Hematopoietic multipotent progenitor cell treated with erythropoietin and hydrocortisone succinate and interleukin-3 and kit ligand, for 4 days (in vitro differentiated cells): ENCODE measurements at regions not wholly inside any gene's neighbourhood (a gene's known extent, or its start where the extent isn't known, plus 50 kb on each side); places are given as distances from the start of the nearest gene placed in this dataset.
A peak's percentile ranks its signal among the peaks of the same experiment; 100 is the strongest.

Experiments
- DNase-seq: peaks from one replicate; pipeline ENCODE4 v3.0.0-alpha.2; 2015

DNA sequence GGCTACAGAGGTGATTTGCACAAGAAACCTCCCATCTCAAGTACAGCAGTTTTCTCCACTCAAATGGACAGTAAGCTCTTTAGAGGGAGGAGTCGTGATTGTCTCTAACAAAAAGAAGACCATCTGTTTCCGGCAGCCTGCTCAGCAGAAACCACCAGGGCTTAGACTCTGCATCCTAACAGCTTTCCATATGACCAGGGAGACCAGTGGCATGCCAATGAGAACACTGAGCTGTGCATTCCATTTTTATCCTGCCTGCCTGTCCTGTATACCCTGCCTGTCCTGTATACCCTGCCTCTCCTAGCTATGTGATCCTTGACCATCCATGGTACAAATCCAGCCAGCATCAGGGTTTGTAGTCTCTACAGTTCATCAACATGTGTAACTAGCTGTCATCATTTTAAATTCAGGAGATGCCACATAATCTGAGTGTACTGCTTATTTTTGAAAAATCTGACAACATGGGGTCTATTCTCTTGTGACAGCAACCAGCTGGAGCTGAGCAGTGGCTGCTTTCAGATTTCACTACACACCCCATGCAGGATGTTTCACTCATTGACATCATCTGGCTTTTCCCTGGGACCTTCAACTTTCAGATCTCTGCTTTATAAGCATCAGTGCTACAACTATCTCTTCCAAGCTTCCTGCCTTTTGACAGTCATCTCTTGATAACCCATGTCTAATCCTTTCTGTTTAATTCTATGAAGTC, 50.5 kb upstream of the POU2AF2 start:
- DNase-seq, result no peak

DNA sequence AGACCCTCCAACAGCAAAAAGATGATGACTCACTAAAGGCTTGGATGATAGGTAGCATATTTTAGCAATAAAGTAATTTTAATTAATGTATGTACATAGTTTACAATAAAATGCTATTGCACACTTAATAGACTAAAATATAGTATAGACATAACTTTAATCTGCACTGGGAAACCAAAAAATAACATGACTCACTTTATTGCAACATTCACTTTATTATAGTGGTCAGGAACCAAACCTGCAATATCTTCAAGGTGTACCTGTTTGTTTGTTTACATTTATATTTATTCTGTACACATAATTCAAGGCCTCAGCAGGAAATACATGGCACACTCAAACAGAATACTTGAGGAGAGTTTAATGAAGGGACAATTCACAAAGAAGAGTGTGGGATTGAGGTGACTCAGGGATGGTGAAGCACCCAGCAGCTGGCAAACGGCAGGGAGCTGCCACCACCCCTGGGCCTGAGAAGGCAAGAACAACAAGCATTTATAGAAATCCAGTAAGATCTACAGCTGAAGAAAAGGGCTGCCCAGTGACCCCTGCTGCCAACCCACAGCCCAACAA, 51.5 kb upstream of the POU2AF2 start:
- DNase-seq, result no peak

DNA sequence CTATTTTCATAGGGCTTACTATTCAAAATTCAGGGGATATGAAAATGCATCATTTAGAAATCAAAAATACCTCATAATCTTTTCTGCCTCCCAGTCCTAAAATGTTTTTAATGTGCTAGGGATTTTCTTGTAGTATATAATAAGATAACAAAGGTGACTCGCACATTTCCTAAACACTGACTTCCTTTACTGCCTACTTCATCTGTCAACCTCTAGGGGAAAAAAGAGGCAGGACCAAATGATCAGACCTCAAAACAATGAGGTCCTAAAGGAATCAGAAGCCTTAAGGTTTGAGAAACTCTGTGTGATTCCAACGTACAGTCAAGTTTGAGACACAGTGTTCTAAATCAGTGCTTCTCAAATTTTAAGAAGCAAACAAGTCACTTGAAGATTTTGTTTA, 56.1 kb upstream of the POU2AF2 start:
- DNase-seq, result no peak

DNA sequence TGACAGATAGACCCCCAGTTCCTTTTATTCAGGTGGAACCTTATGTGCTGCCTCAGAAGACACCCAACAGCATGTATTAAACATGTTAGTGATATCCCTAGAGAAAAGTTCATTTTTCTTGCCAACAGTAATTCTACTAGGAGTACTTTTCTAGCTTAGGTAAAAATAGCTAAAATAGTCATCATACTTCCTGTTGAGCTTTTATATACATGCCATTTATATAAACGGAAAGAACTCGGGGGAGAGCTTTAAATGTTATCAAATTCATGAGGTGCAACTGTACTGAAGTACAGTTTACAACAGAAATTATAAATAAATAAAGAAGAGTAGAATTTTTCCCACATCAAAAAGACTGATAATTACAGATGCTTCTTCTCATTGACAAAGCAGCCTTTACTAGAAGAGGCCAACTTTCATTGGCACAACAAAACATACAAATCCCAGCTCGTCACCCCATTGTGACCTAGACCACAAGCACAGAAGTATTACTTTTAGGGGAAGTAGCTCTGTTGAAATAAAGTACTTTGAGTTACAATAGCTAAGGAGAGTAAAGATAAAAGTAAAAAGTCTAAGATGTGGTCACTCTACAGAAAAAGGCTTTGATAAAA, 59.1 kb upstream of the POU2AF2 start:
- DNase-seq, result peak; percentile 37

DNA sequence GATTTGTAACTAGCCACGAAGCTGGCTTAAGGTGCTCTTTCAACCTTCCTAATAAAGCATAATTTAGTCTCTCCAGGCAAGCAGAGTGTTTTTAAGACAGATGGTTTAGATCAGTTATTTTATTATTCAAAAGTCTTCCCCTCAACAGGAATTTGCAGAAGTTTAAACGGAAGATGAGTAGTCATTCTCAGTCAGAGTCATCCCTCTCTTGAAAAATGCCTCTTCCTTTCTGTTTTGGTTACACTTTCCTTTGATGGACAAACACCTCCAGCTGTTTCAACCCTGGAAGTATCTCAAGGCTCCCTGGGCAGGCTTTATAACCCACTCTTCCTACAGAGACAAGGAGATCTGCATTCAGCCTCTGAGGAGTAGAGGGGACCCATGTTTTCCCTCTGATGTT, 60.3 kb upstream of the POU2AF2 start:
- DNase-seq, result no peak

DNA sequence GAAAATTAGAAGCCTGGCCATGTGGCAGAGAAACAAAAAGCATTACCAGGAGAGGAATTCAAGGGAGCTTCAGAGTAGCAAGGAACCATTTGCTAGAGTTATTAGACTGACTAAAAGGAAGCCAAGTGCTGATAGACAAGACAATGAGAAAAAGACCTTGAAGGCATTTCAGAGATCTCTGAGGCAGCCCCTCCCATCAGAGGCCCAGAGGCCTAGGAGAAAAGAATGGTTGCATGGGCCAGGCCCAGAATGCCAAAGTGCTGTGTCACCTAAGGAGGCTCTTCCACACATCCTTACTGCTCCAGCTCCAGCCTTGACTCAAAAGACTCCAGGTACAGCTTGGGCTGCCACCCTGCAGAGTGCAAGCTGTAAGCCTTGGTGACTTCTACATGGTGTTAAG, 61.8 kb upstream of the POU2AF2 start:
- DNase-seq, result no peak

DNA sequence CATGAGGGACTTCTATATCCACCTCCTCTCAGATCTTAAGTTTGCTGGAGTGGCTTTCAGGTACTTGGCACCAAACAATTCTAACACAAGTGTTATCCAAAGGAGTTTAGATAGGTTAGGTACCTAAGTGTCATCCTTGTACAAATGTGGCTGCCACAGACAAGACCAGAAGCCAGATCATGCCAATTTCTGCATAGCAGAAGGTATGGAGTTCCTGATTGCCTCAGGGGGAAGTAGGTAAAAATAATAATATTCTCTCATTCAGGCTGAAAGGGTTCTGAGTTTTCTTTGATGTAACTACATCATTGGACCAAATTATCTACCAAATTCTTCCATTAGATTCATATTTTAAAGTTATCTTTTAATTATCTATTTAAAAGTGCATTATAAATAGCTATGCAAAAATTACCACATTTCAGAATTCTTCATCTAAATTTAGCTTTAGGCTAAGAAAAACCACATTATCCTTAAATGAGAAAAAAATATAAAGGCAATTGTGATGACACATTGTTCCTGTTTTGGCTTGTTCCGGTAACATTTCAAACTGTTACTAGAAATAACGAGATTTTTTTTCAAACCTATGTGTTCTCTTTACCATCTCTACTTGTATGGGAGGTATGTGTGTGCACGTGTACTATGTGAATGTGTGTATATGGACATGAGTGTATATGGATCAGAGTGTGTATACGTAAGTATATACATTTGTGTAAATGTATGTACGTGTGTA, 66.2 kb upstream of the POU2AF2 start:
- peak; percentile 39 for DNase-seq

DNA sequence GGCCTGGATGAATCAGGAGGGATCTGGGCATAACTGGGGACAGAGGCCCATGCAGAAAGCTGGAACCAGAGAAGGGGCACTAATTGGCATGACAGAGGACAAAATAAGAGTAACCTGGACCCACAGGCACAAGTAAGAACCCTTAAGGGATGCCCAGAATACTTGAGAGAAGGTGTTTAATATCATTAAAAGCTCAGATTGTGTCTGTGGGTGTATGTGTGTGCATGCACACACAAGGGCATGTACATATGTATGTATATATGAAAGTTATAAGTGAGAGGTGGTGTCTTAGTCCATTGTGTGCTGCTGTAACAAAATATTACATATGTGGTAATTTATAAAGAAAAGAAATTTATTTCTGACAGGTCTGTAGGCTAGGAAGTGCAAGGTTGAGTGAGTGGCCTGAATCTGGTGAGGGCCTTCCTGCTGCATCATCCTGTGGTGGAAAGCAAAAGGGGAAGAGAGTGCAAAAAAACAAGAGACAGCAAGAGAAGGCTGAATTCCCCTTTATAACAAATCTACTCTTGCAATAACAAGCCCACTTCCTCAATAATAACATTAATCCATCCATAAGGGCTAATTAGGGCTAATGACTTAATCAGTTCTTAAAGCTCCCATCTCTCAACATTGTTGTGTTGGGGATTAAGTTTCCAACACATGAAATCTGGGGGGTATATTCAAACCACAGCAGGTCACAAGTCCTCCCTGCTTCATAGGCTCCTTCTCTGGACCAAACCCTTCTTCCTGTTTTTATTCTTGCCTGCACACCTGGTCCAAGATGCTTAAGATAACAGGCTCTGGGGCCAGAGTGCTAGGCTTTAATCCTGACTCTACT, 68.3 kb upstream of the POU2AF2 start:
- DNase-seq, result peak; percentile 73

DNA sequence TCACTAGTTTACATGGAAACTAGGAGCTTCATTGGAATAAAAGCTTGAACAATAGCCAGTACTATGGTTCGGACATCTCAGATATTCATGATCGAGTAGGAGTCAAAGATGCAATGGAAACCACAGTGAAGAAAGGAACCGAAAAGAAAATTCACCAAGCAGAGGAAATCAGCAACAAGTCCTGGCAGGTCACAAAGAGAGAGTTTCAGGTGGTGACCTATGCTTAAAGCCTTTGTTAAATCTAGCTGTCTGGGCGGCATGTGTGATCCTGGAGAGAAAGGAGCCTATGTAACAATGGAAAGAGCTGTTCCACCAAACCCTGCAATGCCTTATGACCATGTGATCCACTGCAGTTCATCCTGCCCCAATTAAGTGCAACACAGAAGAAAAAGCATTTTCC, 68.9 kb upstream of the POU2AF2 start:
- DNase-seq, result no peak

DNA sequence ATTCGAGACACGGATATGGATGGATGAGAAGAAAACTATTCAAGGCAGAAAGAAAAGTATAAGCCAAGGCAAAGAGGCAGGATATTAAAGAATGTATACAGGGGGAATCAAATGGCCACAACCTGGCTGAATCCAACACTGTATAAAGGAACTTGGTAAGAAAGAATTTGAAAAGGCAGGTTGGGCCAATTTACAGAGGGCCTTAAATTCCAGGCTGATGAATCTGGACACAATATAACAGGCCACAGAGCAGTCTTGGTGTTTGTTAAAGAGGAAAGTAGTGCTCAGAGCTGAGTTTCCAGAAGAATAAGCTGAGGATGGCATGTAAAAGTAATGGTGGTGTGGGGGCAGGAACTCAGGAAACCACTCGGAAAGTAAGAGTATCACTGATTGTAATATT, 72.3 kb upstream of the POU2AF2 start:
- no peak for DNase-seq

DNA sequence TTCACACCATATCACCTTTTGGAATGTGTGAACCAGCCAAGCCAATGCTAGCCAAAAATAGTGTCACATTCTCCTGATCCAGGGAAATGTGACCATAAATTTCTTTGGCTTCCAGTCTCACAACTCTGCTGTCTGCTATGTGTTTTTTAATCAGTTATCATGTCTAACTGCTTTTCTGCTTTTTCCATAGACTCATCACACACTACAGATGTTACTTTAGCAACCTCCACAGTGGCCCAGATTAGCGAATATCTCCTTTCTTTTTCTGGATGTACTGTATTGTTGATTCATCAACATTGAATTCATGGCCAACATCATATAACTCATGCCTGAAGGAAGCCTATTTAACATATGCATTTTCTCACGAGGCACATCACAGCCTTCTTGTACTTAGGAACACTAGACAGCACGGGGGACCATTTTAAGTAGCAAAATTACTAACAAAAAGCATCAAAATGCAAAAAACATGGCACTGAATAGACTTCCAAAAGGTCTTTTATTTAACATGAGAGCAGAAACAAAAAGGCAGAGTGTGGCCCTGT, 73.1 kb upstream of the POU2AF2 start:
- DNase-seq, result no peak

DNA sequence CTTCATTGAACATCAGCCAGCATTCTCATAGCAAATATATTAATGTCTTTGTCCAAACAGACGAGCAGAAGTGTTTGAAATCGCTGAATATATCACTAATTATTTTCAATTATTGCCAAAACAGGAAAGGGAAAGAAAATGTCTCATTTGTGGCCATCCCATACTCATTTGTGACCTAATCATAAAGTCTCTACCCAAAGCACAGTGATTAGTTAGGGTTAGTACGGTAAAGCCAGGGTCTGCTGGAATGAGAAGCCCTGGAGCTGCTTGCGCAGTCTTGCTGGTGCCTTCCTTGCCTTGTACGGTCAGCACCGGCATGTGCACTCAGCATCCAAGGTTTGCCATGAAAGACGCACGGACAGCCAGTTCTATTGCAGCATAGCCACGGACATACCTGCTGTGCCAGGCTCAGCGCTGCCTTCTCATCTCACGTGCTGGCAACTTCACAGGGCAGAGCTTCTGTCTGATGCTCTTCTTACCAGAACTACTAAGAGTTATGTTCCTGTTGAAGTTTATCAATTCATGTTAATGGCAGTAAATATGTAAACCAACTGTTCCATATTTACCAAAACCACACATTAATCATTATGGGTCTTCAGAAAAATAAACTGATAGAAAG, 74.7 kb upstream of the POU2AF2 start:
- DNase-seq, result no peak

DNA sequence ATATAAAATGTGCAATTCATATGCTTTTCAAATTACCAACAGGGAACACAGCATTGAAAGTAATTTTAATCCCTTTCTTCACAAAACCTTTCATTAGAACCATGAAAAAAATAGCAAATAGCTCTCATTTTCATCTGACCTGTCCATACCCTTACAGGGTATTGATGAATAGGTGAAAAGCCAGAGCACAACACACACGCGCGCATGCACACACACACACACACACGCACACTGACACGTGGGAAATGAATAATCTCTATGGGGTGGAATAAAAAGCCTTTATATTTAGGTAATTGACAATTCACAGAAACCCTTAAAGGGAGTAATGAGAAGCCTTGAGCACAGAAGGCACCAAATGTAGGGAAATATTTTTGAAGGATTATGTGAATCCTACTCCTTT, 76.2 kb upstream of the POU2AF2 start:
- DNase-seq, result no peak

DNA sequence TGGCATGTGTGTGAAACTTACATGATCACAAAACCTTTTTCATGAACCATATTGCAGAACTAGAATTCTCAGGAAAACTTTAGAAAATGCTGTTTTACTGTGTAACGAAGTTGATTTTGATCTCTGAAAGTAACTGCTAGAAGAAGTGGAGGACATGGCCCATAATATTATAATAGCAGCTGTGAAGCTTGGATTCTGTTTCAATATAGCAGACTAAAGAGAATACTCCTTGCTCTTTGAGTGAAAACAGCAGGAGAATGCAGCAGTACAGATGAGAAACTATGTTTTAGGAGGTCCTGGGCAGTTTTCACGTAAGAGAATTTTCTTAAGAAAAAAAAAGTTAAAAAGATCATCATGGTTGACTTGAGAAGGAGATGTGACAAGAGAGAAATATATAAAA, 76.7 kb upstream of the POU2AF2 start:
- no peak for DNase-seq

DNA sequence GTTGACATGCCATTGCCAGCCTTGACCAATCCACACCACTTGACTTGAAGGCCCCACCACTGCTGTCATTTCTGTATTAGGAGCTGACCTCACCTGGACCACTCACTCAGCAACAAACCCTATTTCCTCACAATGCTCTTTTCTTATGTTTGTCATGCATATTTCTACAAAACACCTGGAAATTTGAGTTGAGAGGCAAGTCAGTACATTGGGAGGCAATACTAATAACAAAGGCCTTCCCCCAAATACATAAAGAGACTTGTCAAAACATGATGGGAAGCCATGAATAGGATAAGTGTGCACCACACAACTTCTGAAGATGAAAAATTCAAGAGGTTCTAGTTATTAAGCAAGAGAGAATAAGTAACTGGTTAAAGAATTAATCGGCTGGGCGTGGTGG, 77.9 kb upstream of the POU2AF2 start:
- DNase-seq, result no peak

DNA sequence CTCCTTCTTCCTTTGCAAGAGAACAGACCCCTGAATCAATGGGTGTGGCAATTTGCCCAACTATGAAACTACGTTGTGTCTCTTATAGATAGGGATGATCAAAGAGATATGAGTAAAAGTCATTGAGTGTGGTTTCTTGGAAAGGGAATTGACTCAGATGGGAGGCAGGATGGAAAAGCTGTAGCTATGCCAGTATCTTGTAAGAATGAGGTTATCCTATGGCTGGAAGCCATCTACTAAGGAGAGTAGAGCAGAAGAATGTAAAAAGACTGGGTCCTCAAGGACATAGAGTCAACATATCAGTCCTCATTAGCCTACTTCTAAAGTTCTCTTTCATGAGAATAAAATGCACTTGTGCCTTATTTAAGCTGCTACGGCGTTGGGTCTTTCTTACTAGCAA, 78.9 kb upstream of the POU2AF2 start:
- DNase-seq, result no peak

DNA sequence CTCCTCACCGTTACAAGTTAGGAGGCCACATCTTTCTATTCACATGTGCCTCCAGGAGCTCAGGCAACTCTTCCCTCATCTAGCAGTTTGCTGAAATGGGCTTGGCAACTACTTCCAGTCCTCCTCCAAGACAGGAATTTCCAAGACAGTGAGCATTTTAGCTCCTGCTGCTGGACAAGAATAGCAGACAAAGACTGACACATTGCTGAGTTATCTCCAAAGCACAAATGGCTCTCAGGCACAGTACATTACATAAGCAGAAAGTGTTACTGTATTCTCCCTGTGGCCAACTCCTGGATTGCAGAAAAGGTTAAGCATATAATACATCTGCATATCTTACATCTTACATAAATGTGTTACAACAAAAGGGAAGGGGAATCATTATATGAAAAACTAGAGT, 83.2 kb upstream of the POU2AF2 start:
- no peak for DNase-seq

DNA sequence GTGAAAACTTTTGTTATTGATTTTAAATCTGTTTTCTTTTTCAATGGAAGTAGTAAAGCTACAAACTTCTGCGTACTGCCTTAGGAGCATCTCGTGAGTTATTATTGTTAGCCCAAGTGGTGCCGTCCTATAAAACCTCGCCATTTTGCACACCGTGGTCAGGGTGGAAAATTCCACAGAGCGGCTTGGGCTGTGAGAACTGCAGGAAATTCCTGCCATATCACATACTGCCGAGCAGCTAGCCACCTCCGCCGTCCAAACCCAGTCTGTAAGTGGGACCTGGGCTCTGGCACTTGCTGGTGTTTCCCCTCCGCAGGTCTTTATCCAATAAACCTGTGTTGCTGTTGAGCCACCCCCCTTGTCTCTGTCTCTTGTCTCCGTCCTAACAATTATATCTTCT, 88.0 kb upstream of the POU2AF2 start:
- no peak for DNase-seq

DNA sequence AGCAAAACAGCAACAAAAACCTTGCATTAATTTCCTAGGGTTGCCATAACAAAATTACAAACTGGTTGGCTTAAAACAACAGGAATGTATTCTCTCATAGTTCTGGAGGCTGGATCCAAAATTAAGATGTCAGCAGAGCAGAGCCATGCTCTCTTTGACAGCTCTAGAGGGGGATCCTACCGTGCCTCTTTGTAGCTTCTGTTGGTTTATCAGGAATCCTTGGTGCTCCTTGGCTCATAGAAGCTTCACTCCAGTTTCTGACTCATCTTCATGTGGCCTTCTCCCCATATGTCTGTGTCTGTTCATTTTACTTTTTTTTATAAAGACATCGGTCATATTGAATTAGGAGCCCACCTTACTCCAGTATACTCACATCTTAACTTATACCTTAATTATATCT, 90.5 kb upstream of the POU2AF2 start:
- DNase-seq, result no peak

DNA sequence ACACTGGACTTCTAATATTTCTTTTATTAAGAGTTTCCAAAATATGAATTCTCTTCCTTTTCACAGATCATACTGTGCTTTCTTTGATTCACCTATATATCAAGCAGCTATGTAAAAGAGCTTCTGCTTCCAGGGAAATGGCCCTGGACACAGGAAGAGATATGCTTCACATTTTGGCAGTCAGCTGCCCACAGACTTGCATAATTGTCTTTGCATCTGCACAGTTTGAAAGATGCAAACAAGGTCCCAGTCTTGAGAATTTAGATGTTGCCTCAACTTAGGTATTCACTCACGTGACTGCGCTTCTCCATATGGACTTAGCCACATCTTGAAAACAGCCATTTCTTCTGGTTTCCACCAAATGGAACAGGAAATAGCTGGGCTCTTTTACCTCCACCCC, 92.3 kb upstream of the POU2AF2 start:
- DNase-seq, result peak; percentile 10

DNA sequence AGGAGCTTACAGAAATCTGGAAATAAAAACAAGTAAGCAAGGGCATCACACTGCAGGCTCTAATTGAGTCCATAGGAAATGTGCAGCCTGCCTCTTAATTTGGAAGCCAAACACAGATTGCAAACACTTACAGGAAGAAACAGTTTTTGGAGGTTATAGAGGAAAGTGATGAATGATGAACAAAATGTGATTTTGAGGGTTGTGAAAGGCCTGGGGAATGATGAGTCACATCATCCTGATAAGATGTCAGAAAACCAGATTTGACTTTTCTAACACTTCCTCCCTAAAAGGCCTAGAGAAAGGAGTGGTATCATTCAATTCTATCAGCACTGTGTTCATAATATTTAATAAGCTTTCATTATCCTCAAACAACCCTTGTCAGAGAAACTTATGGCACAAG, 96.6 kb upstream of the POU2AF2 start:
- peak; percentile 24 for DNase-seq

DNA sequence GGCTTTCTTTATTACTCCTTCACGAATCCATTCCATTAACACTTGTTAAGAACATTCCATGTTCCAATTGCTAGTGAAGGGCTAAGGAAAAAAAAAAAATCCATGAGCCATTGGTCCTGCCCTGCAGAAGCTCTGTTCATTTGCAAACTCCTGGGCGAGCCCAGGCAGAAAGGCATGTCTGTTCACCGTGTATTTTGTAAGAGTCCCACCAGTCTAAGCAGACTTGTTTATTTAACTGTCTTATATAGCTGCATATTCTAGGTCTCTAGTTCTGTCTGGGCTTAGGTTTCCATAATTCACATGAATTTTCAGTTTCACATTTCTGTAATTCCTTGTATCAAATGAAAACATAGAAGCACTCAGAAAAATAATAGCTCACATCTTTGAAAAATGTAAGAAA, 97.4 kb upstream of the POU2AF2 start:
- DNase-seq, result no peak
